ENCODE measurements at regions not wholly inside any gene's neighbourhood (a gene's known extent, or its start where the extent isn't known, plus 50 kb on each side); places are given as distances from the start of the nearest gene placed in this dataset.

DNA sequence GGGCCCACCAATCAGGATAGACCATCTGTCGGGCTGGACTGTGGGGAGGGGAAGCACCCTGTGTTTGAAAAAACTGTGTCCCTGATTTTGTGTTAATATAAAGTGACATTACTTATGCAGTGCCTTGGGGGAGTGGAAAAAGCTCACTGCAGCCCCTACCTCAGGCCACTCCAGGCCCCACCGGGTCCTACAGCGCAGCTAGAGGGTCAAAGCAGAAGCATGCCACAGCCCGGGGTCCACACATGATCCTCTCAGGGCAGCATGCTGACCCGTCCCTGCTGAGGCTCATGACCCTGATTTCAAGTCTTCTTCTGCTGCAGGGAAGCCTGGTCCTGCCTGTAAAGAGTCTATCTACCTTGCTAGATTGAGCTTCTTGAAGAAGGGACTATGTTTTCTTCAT is 133.0 kb upstream of the PLCB4 start:
- TF ChIP-seq, protein P1, sequence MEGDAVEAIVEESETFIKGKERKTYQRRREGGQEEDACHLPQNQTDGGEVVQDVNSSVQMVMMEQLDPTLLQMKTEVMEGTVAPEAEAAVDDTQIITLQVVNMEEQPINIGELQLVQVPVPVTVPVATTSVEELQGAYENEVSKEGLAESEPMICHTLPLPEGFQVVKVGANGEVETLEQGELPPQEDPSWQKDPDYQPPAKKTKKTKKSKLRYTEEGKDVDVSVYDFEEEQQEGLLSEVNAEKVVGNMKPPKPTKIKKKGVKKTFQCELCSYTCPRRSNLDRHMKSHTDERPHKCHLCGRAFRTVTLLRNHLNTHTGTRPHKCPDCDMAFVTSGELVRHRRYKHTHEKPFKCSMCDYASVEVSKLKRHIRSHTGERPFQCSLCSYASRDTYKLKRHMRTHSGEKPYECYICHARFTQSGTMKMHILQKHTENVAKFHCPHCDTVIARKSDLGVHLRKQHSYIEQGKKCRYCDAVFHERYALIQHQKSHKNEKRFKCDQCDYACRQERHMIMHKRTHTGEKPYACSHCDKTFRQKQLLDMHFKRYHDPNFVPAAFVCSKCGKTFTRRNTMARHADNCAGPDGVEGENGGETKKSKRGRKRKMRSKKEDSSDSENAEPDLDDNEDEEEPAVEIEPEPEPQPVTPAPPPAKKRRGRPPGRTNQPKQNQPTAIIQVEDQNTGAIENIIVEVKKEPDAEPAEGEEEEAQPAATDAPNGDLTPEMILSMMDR (IDR thresholded peaks at IDR 0.05; ENCODE audit: low read depth, low read length, missing control alignments), result no peak
- DNase-seq (ENCODE audit: extremely low read depth, low read depth), result no peak
- no peak overlapping the region for H3K4me3 ChIP-seq (replicated peaks; ENCODE audit: low read depth, low read length)

DNA sequence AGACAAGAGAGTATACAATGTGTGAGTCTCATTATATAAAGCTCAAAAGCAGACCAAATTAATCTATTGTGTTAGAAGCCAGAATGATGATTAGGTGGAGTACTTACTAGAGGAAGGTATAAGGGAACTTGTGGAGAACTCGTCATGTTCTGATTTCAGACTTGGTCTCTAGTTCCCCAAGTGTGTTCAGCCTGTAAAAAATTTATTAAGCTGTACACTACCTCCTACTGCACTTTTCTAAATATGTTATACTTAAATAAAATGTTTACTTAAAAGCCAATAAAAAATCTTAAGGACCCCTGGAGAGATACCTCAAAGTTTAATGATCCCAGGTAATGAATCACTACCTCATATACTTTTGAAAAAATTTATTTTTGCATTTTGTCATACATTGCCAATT is 130.4 kb upstream of the PLCB4 start:
- no peak for DNase-seq (ENCODE audit: extremely low read depth, low read depth)
- H3K4me3 ChIP-seq (replicated peaks; ENCODE audit: low read depth, low read length), result no peak overlapping the region
- TF ChIP-seq, protein P1 (IDR thresholded peaks at IDR 0.05; ENCODE audit: low read depth, low read length, missing control alignments), result no peak

DNA sequence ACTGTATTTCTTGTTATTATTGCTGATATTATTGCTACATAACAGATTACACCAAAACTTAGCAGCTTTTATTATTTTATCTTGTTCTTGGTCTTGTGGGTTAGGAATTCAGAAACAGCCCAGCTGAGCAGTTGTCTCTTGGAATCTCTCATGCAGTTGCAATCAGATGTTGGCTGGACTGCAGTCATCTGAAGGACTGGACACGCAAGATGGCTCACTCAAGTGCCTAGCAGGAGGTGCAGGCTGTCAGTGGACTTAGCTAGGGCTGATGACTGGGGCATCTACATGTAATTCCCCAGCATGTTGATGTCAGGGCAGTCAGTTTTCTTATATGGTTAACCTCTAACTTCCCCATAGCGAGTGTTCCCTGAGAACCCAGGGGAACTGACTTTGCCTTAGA is 128.6 kb upstream of the PLCB4 start:
- TF ChIP-seq, protein P1 (IDR thresholded peaks at IDR 0.05; ENCODE audit: low read depth, low read length, missing control alignments), result no peak
- DNase-seq (ENCODE audit: extremely low read depth, low read depth), result no peak
- no peak overlapping the region for H3K4me3 ChIP-seq (replicated peaks; ENCODE audit: low read depth, low read length)

DNA sequence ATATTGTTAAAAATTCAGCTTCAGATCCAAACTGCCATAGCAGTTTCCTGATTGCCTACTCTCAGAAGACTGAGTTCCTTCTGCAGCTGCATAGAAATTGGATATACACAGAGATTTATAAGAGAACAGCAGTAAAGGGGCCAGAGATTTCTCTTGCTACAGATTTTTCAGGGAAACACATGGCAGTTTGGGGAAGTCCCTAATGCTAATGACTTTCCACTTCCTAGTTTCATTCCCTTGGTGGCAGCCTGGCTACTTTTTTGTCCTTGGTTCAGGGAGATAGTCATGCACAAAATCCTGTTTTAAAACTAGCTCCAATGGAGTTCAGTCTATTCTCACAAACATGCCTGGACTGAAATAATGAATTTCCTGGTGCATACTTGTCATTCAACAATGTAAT is 125.3 kb upstream of the PLCB4 start:
- no peak overlapping the region for H3K4me3 ChIP-seq (replicated peaks; ENCODE audit: low read depth, low read length)
- TF ChIP-seq, protein P1 (IDR thresholded peaks at IDR 0.05; ENCODE audit: low read depth, low read length, missing control alignments), result no peak
- DNase-seq (ENCODE audit: extremely low read depth, low read depth), result no peak

DNA sequence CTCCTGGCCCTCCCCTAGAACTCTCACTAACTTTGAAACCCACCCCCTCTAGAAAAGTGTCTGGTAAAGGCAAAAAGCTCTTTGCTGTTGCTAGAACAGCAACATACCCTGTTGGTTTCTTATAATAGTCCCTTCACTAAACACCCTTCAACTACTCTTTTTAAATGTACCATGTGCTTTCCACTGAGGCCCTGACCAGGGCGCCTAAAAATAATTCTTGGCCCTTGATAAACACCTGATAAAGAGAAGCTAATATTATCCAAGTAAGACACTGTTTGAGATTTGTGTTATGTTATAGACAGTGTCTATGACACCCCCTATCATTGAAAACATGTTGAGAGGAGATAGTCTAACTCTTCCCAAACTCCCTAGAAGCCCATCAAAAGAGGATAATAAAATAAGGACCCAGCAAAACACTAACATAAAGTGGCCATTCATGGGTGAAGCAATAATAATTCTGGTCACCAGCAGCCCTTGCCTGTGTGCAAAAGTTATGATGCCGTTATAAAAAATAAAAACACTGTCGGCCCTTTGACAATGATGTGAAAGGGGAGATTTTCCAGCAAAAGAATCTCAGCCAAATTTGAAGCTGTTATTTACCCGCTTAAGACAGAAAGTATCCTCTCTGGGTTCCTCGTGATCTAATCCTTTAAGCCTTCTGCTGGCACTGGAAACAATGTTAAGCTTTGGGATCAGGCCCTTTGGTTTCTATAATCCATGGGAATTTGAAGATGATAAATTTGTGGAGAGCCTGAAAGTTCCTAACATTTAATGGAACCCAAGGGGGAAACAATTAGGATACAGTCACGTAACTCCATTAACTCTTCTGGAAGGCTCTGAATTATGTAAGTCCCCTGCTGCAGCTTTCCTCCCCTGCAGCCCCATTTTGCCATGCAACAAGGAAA is 122.6 kb upstream of the PLCB4 start:
- DNase-seq (ENCODE audit: extremely low read depth, low read depth), result no peak
- TF ChIP-seq, protein P1 (IDR thresholded peaks at IDR 0.05; ENCODE audit: low read depth, low read length, missing control alignments), result no peak
- no peak overlapping the region for H3K4me3 ChIP-seq (replicated peaks; ENCODE audit: low read depth, low read length)

DNA sequence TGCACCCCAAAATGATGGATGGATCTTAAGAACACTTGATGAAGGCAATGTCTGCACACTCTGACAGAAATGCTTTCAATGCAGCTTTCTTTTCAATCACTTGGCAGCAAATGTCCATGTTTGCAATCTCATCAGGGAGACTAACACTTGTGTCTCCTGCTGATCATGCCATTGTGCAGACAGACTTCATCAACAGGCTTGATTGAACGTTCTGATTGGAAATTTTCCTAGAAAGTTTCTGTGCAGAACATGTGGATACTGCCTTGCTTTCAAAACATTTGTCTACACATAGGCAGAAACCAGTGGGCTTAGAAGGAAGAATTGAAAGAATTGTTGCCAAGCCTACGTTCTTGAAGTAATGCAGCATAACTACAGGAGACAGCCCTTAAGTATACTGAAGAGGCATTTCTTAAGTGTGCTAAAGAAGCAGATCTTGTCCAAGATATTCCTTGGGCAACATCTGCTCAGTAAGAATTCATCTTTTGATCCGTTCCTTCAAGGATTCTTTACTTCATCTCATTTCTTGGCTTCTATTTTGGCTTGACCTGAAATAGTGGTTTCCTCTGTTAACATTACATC is 120.4 kb upstream of the PLCB4 start:
- DNase-seq (ENCODE audit: extremely low read depth, low read depth), result no peak
- no peak overlapping the region for H3K4me3 ChIP-seq (replicated peaks; ENCODE audit: low read depth, low read length)
- TF ChIP-seq, protein P1 (IDR thresholded peaks at IDR 0.05; ENCODE audit: low read depth, low read length, missing control alignments), result no peak
